A549 (cell line): ENCODE measurements at regions not wholly inside any gene's neighbourhood (a gene's known extent, or its start where the extent isn't known, plus 50 kb on each side); places are given as distances from the start of the nearest gene placed in this dataset.

ENCODE experiments used
- CHD4 ChIP-seq: fragments of 200-600 bp; sonication (generic); IDR thresholded peaks from 2 replicates; pipeline ENCODE4 v1.6.1; 2016; ENCODE audit warnings: antibody characterized with exemption, mild to moderate bottlenecking, borderline replicate concordance
- POLR2A ChIP-seq: IDR thresholded peaks from 2 replicates; pipeline ENCODE4 v1.6.1; 2012; ENCODE audit warnings: mild to moderate bottlenecking, low read length
- ZFP36 ChIP-seq: fragments of 450-650 bp; IDR thresholded peaks from 2 replicates; pipeline ENCODE4 v1.6.1; 2014; ENCODE audit warnings: borderline replicate concordance; ENCODE audit not compliant: partially characterized antibody
- TF ChIP-seq, protein P1 (sequence below): IDR thresholded peaks from 2 replicates; pipeline ENCODE4 v1.6.1; 2012

GRCh38 chr10:126731610-126731990 is 61.1 kb upstream of the C10orf90 start:
- no peak for TF ChIP-seq POLR2A
- TF ChIP-seq CHD4, result no peak
- TF ChIP-seq, protein P1, sequence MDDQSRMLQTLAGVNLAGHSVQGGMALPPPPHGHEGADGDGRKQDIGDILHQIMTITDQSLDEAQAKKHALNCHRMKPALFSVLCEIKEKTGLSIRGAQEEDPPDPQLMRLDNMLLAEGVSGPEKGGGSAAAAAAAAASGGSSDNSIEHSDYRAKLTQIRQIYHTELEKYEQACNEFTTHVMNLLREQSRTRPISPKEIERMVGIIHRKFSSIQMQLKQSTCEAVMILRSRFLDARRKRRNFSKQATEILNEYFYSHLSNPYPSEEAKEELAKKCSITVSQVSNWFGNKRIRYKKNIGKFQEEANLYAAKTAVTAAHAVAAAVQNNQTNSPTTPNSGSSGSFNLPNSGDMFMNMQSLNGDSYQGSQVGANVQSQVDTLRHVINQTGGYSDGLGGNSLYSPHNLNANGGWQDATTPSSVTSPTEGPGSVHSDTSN, result no peak
- TF ChIP-seq ZFP36, result no peak
